Stimulated activated naive CD8-positive, alpha-beta T cell treated with anti-CD3 and anti-CD28 coated beads, Interleukin-15, amount 100 ng/mL, for 72 hours (primary cell): ENCODE measurements at regions not wholly inside any gene's neighbourhood (a gene's known extent, or its start where the extent isn't known, plus 50 kb on each side); places are given as distances from the start of the nearest gene placed in this dataset.

ENCODE experiments used
- ATAC-seq: fragments of 150-1000 bp; cut with Tn5 transposase; 2 replicates; pipeline ENCODE4 v1.10.0; 2021; ENCODE audit warnings: mild to moderate bottlenecking, moderate library complexity
- DNase-seq, 2 donors: peaks; one replicate each; pipeline ENCODE4 v3.0.0; 2021 to 2022
- H3K27ac Mint-ChIP-seq, 2 donors: one replicate each; pipeline ENCODE4 v1.8.0; 2022; ENCODE audit warnings: mild to moderate bottlenecking in 2 of 2, mixed read lengths in 2 of 2, moderate library complexity in 2 of 2
- H3K27me3 Mint-ChIP-seq: one replicate; pipeline ENCODE4 v1.8.0; 2022; ENCODE audit warnings: mixed read lengths
- H3K4me1 Mint-ChIP-seq: one replicate; pipeline ENCODE4 v1.8.0; 2022; ENCODE audit warnings: mild to moderate bottlenecking, mixed read lengths
- H3K4me3 Mint-ChIP-seq, 2 donors: one replicate each; pipeline ENCODE4 v1.8.0; 2022; ENCODE audit warnings: mild to moderate bottlenecking in 2 of 2, mixed read lengths in 2 of 2, moderate library complexity in 1 of 2
- H3K9me3 Mint-ChIP-seq, 2 donors: one replicate each; pipeline ENCODE4 v1.8.0; 2022; ENCODE audit warnings: mixed read lengths in 2 of 2

GRCh38 chr1:104787866-104788510, 1038.3 kb downstream of the AMY1C start:
- Mint-ChIP-seq H3K9me3 (peaks cover 0 to 9% of the 10 kb centered on the region in 2 donors), H3K27ac (no peak overlapping the region), H3K4me1 (no peaks in the 10 kb centered on the region), H3K27me3 (no peaks in the 10 kb centered on the region), H3K4me3 (no peak overlapping the region)
- ATAC-seq, result no peak
- DNase-seq, result no peak

- ATAC-seq, result no peak
- no peak for DNase-seq
- no peaks in the 10 kb centered on the region for H3K27me3 Mint-ChIP-seq
- H3K27ac Mint-ChIP-seq, result no peak overlapping the region
- no peaks in the 10 kb centered on the region for H3K9me3 Mint-ChIP-seq
- no peaks in the 10 kb centered on the region for H3K4me1 Mint-ChIP-seq
- no peak overlapping the region for H3K4me3 Mint-ChIP-seq
These were observed 1041.3 kb downstream of the AMY1C start for GRCh38 chr1:104791030-104791429.

- Mint-ChIP-seq H3K27me3 (no peaks in the 10 kb centered on the region), H3K4me1 (no peaks in the 10 kb centered on the region), H3K9me3 (peaks cover 0 to 8% of the 10 kb centered on the region in 2 donors), H3K4me3 (no peak overlapping the region), H3K27ac (no peak overlapping the region)
- ATAC-seq, result no peak
- DNase-seq, result no peak
These were observed 1044.3 kb downstream of the AMY1C start for GRCh38 chr1:104794035-104794434.

GRCh38 chr1:104795931-104796330, 1046.2 kb downstream of the AMY1C start:
- H3K27ac Mint-ChIP-seq, result no peak overlapping the region
- DNase-seq (no peak), ATAC-seq (no peak)
- H3K9me3 Mint-ChIP-seq, result peaks cover 9 to 23% of the 10 kb centered on the region in 2 donors
- H3K27me3 Mint-ChIP-seq, result no peaks in the 10 kb centered on the region
- H3K4me1 Mint-ChIP-seq, result no peaks in the 10 kb centered on the region
- H3K4me3 Mint-ChIP-seq, result no peak overlapping the region

- Mint-ChIP-seq H3K27ac (no peak overlapping the region), H3K4me3 (no peak overlapping the region), H3K4me1 (no peaks in the 10 kb centered on the region), H3K9me3 (peaks cover 9 to 23% of the 10 kb centered on the region in 2 donors), H3K27me3 (no peaks in the 10 kb centered on the region)
- DNase-seq (no peak), ATAC-seq (no peak)
These were observed 1048.3 kb downstream of the AMY1C start for GRCh38 chr1:104797982-104798381.

- H3K9me3 Mint-ChIP-seq, result peaks cover 9 to 23% of the 10 kb centered on the region in 2 donors
- H3K4me3 Mint-ChIP-seq, result no peak overlapping the region
- no peaks in the 10 kb centered on the region for H3K27me3 Mint-ChIP-seq
- no peak for DNase-seq
- no peaks in the 10 kb centered on the region for H3K4me1 Mint-ChIP-seq
- no peak for ATAC-seq
- no peak overlapping the region for H3K27ac Mint-ChIP-seq
These were observed 1051.6 kb downstream of the AMY1C start for GRCh38 chr1:104801344-104801743.

GRCh38 chr1:104804147-104804546, 1054.4 kb downstream of the AMY1C start:
- Mint-ChIP-seq H3K4me3 (no peak overlapping the region), H3K27ac (no peak overlapping the region), H3K4me1 (no peaks in the 10 kb centered on the region), H3K27me3 (no peaks in the 10 kb centered on the region), H3K9me3 (peaks cover 9 to 14% of the 10 kb centered on the region in 2 donors)
- no peak for DNase-seq
- ATAC-seq, result no peak

GRCh38 chr1:104807590-104807989, 1057.9 kb downstream of the AMY1C start:
- Mint-ChIP-seq H3K9me3 (no peaks in the 10 kb centered on the region), H3K27ac (no peak overlapping the region), H3K4me3 (no peak overlapping the region), H3K27me3 (no peaks in the 10 kb centered on the region), H3K4me1 (no peaks in the 10 kb centered on the region)
- DNase-seq, result no peak
- ATAC-seq, result no peak

- H3K9me3 Mint-ChIP-seq, result peaks cover 0 to under 1% of the 10 kb centered on the region in 2 donors
- H3K4me1 Mint-ChIP-seq, result no peaks in the 10 kb centered on the region
- H3K27ac Mint-ChIP-seq, result no peak overlapping the region
- no peak overlapping the region for H3K4me3 Mint-ChIP-seq
- DNase-seq (no peak), ATAC-seq (no peak)
- H3K27me3 Mint-ChIP-seq, result no peaks in the 10 kb centered on the region
These were observed 1075.7 kb downstream of the AMY1C start for GRCh38 chr1:104825401-104825800.

GRCh38 chr1:104830534-104830933, 1080.8 kb downstream of the AMY1C start:
- no peak overlapping the region for H3K27ac Mint-ChIP-seq
- H3K4me3 Mint-ChIP-seq, result no peak overlapping the region
- H3K9me3 Mint-ChIP-seq, result peaks cover 8 to 27% of the 10 kb centered on the region in 2 donors
- H3K27me3 Mint-ChIP-seq, result no peaks in the 10 kb centered on the region
- ATAC-seq (no peak), DNase-seq (no peak)
- no peaks in the 10 kb centered on the region for H3K4me1 Mint-ChIP-seq

GRCh38 chr1:104852151-104852550, 1102.5 kb downstream of the AMY1C start:
- Mint-ChIP-seq H3K27ac (no peak overlapping the region), H3K4me1 (no peaks in the 10 kb centered on the region), H3K9me3 (peaks cover 0 to 5% of the 10 kb centered on the region in 2 donors), H3K4me3 (no peak overlapping the region), H3K27me3 (no peaks in the 10 kb centered on the region)
- no peak for DNase-seq
- no peak for ATAC-seq

GRCh38 chr1:104853276-104853675, 1103.6 kb downstream of the AMY1C start:
- no peak overlapping the region for H3K27ac Mint-ChIP-seq
- H3K4me1 Mint-ChIP-seq, result no peaks in the 10 kb centered on the region
- no peak for ATAC-seq
- no peak overlapping the region for H3K4me3 Mint-ChIP-seq
- no peaks in the 10 kb centered on the region for H3K27me3 Mint-ChIP-seq
- H3K9me3 Mint-ChIP-seq, result peaks cover 9 to 10% of the 10 kb centered on the region in 2 donors
- no peak for DNase-seq

GRCh38 chr1:104854529-104854928, 1104.8 kb downstream of the AMY1C start:
- Mint-ChIP-seq H3K4me3 (no peak overlapping the region), H3K27ac (no peak overlapping the region), H3K27me3 (no peaks in the 10 kb centered on the region), H3K4me1 (no peaks in the 10 kb centered on the region), H3K9me3 (peaks cover 10 to 15% of the 10 kb centered on the region in 2 donors)
- DNase-seq, result no peak
- ATAC-seq, result no peak

- Mint-ChIP-seq H3K4me1 (no peaks in the 10 kb centered on the region), H3K9me3 (peaks cover 10 to 19% of the 10 kb centered on the region in 2 donors), H3K4me3 (no peak overlapping the region), H3K27ac (no peak overlapping the region), H3K27me3 (no peaks in the 10 kb centered on the region)
- DNase-seq (no peak), ATAC-seq (no peak)
These were observed 1105.9 kb downstream of the AMY1C start for GRCh38 chr1:104855550-104855949.

GRCh38 chr1:104856091-104856490, 1106.4 kb downstream of the AMY1C start:
- Mint-ChIP-seq H3K9me3 (peaks cover 10 to 19% of the 10 kb centered on the region in 2 donors), H3K27me3 (no peaks in the 10 kb centered on the region), H3K4me1 (no peaks in the 10 kb centered on the region), H3K27ac (no peak overlapping the region), H3K4me3 (no peak overlapping the region)
- no peak for ATAC-seq
- DNase-seq, result no peak

- Mint-ChIP-seq H3K27ac (no peak overlapping the region), H3K4me3 (no peak overlapping the region), H3K9me3 (peaks cover 10 to 19% of the 10 kb centered on the region in 2 donors), H3K4me1 (no peaks in the 10 kb centered on the region), H3K27me3 (no peaks in the 10 kb centered on the region)
- ATAC-seq (no peak), DNase-seq (no peak)
These were observed 1106.8 kb downstream of the AMY1C start for GRCh38 chr1:104856518-104856917.

GRCh38 chr1:104868794-104869193, 1119.1 kb downstream of the AMY1C start:
- ATAC-seq, result no peak
- no peaks in the 10 kb centered on the region for H3K9me3 Mint-ChIP-seq
- H3K4me1 Mint-ChIP-seq, result no peaks in the 10 kb centered on the region
- H3K4me3 Mint-ChIP-seq, result no peak overlapping the region
- H3K27me3 Mint-ChIP-seq, result no peaks in the 10 kb centered on the region
- no peak overlapping the region for H3K27ac Mint-ChIP-seq
- no peak for DNase-seq
